ENCODE measurements at regions not wholly inside any gene's neighbourhood (a gene's known extent, or its start where the extent isn't known, plus 50 kb on each side); places are given as distances from the start of the nearest gene placed in this dataset.

DNA sequence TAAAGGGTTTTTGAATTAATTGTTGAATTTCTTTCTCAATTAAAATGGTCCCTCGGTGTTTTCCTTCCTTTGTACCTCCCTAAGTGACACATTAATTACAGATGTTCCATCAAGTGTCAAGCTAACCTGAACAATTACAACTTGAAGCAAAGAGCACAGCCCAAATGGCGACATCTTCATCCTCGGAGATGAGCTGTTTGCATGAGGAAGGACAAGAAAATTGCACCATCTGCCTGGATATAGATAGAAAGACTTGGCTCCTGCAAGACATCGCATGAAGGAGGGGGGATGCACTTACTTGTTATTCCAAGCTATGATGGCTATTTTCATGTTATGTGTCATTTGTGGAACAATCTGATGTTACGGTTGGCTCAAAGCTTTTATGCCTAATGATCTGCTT is 86.4 kb upstream of the ZKSCAN2 start:
- Histone ChIP-seq H3K27me3 (ENCODE audit: low read depth, low read length) (peaks cover 5% of the 10 kb centered on the region; the same call in 1 of the 2 replicates), H2AFZ (ENCODE audit: low read depth, low read length) (no peak overlapping the region), H3K79me2 (ENCODE audit: low read length) (no peaks in the 10 kb centered on the region), H3K4me1 (ENCODE audit: low read length) (no peaks in the 10 kb centered on the region), H3K4me3 (ENCODE audit: low read length) (no peak overlapping the region), H3K9me3 (ENCODE audit: insufficient read depth, low read length) (no peaks in the 10 kb centered on the region), H4K20me1 (ENCODE audit: insufficient read depth, low read length) (no peaks in the 10 kb centered on the region), H3K27ac (ENCODE audit: low read length) (no peak overlapping the region), H3K36me3 (replicated peaks; ENCODE audit: low read depth, low read length) (no peaks in the 10 kb centered on the region), H3K9ac (ENCODE audit: low read length) (no peak overlapping the region), H3K4me2 (ENCODE audit: low read length) (no peak overlapping the region)
- TF ChIP-seq, protein P1, sequence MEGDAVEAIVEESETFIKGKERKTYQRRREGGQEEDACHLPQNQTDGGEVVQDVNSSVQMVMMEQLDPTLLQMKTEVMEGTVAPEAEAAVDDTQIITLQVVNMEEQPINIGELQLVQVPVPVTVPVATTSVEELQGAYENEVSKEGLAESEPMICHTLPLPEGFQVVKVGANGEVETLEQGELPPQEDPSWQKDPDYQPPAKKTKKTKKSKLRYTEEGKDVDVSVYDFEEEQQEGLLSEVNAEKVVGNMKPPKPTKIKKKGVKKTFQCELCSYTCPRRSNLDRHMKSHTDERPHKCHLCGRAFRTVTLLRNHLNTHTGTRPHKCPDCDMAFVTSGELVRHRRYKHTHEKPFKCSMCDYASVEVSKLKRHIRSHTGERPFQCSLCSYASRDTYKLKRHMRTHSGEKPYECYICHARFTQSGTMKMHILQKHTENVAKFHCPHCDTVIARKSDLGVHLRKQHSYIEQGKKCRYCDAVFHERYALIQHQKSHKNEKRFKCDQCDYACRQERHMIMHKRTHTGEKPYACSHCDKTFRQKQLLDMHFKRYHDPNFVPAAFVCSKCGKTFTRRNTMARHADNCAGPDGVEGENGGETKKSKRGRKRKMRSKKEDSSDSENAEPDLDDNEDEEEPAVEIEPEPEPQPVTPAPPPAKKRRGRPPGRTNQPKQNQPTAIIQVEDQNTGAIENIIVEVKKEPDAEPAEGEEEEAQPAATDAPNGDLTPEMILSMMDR (IDR thresholded peaks at IDR 0.05; ENCODE audit: low read depth, low read length) = no peak
- TF ChIP-seq EZH2phosphoT487 (IDR thresholded peaks at IDR 0.05; ENCODE audit: low read depth) = no peak

- Histone ChIP-seq H3K9me3 (ENCODE audit: insufficient read depth, low read length) (no peaks in the 10 kb centered on the region), H2AFZ (ENCODE audit: low read depth, low read length) (no peak overlapping the region), H3K27ac (ENCODE audit: low read length) (no peak overlapping the region), H3K4me2 (ENCODE audit: low read length) (no peak overlapping the region), H3K79me2 (ENCODE audit: low read length) (no peaks in the 10 kb centered on the region), H4K20me1 (ENCODE audit: insufficient read depth, low read length) (no peaks in the 10 kb centered on the region), H3K9ac (ENCODE audit: low read length) (no peak overlapping the region), H3K27me3 (ENCODE audit: low read depth, low read length) (peaks cover 5% of the 10 kb centered on the region; the same call in 1 of the 2 replicates), H3K4me3 (ENCODE audit: low read length) (no peak overlapping the region), H3K4me1 (ENCODE audit: low read length) (no peaks in the 10 kb centered on the region), H3K36me3 (replicated peaks; ENCODE audit: low read depth, low read length) (no peaks in the 10 kb centered on the region)
- no peak for TF ChIP-seq EZH2phosphoT487 (IDR thresholded peaks at IDR 0.05; ENCODE audit: low read depth)
- TF ChIP-seq, protein P1 (IDR thresholded peaks at IDR 0.05; ENCODE audit: low read depth, low read length) = no peak
These were observed 83.3 kb upstream of the ZKSCAN2 start for GRCh38 chr16:25340973-25341372.

DNA sequence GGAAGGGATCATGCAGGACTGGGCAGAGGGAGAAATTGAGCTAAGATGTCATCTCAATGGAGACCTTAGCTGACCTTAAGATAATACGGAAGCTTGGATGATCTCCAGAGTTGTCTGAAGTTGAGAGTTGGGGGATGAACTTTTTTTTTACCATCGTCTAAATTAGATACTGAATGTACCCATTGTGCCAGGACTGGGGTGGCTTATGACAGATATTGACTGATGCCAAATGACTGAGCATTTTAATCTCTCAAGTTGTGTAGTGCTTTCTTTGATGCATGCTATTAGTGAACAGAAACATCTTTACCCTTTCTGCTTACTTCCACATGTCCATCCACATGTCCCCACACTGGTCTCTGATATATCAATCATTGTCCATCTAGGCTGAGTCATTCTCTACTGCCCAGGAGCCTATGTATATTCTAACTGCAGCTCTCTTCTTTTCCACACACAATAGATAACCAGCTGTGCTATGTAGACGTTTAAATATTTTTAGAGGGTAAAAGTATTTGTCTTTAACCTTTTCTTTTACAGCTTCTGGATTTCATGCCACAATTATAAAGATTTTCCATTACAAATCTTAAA is 60.2 kb upstream of the ZKSCAN2 start:
- H3K9ac ChIP-seq (ENCODE audit: low read length) = no peak overlapping the region
- H3K9me3 ChIP-seq (ENCODE audit: insufficient read depth, low read length) = no peaks in the 10 kb centered on the region
- no peaks in the 10 kb centered on the region for H3K36me3 ChIP-seq (replicated peaks; ENCODE audit: low read depth, low read length)
- TF ChIP-seq EZH2phosphoT487 (IDR thresholded peaks at IDR 0.05; ENCODE audit: low read depth) = no peak
- TF ChIP-seq, protein P1 (IDR thresholded peaks at IDR 0.05; ENCODE audit: low read depth, low read length) = no peak
- H3K4me1 ChIP-seq (ENCODE audit: low read length) = no peaks in the 10 kb centered on the region
- no peak overlapping the region for H3K27ac ChIP-seq (ENCODE audit: low read length)
- no peaks in the 10 kb centered on the region for H3K79me2 ChIP-seq (ENCODE audit: low read length)
- H3K4me3 ChIP-seq (ENCODE audit: low read length) = no peak overlapping the region
- H3K4me2 ChIP-seq (ENCODE audit: low read length) = no peak overlapping the region
- no peak overlapping the region for H2AFZ ChIP-seq (ENCODE audit: low read depth, low read length)
- H3K27me3 ChIP-seq (ENCODE audit: low read depth, low read length) = peaks cover 8% of the 10 kb centered on the region; the same call in 1 of the 2 replicates
- H4K20me1 ChIP-seq (ENCODE audit: insufficient read depth, low read length) = no peaks in the 10 kb centered on the region

GRCh38 chr16:25311950-25312349 is 54.3 kb upstream of the ZKSCAN2 start:
- TF ChIP-seq, protein P1 (IDR thresholded peaks at IDR 0.05; ENCODE audit: low read depth, low read length) = no peak
- TF ChIP-seq EZH2phosphoT487 (IDR thresholded peaks at IDR 0.05; ENCODE audit: low read depth) = no peak
- no peak overlapping the region for H3K4me2 ChIP-seq (ENCODE audit: low read length)
- no peaks in the 10 kb centered on the region for H3K27me3 ChIP-seq (ENCODE audit: low read depth, low read length)
- no peaks in the 10 kb centered on the region for H3K4me1 ChIP-seq (ENCODE audit: low read length)
- H3K9me3 ChIP-seq (ENCODE audit: insufficient read depth, low read length) = no peaks in the 10 kb centered on the region
- no peaks in the 10 kb centered on the region for H3K79me2 ChIP-seq (ENCODE audit: low read length)
- no peak overlapping the region for H2AFZ ChIP-seq (ENCODE audit: low read depth, low read length)
- H3K4me3 ChIP-seq (ENCODE audit: low read length) = no peak overlapping the region
- no peak overlapping the region for H3K9ac ChIP-seq (ENCODE audit: low read length)
- H4K20me1 ChIP-seq (ENCODE audit: insufficient read depth, low read length) = no peaks in the 10 kb centered on the region
- H3K36me3 ChIP-seq (replicated peaks; ENCODE audit: low read depth, low read length) = no peaks in the 10 kb centered on the region
- H3K27ac ChIP-seq (ENCODE audit: low read length) = no peak overlapping the region
